Fibroblast of lung (primary cell): ENCODE measurements at regions not wholly inside any gene's neighbourhood (a gene's known extent, or its start where the extent isn't known, plus 50 kb on each side); places are given as distances from the start of the nearest gene placed in this dataset.
"Not testable (repeated sequence)": the region's sequence is repeated elsewhere in the genome, so short reads cannot be mapped to it uniquely, and the experiment has no call there.

Experiments
- EZH2 ChIP-seq: IDR thresholded peaks from 2 replicates; pipeline ENCODE4 v1.5.1; 2012; ENCODE audit warnings: low read length, control low read depth, mild to moderate bottlenecking; ENCODE audit errors: missing control alignments
- TF ChIP-seq, protein P1 (sequence below), 2 donors: IDR thresholded peaks in 1 of 2; conservative IDR thresholded peaks in 1 of 2; 1 replicate in 1 of 2; 2 replicates in 1 of 2; pipeline ENCODE4 v1.5.1; 2011 to 2012; ENCODE audit warnings: low read length in 2 of 2, control low read depth in 1 of 2, inconsistent platforms in 1 of 2, low read depth in 1 of 2, mild to moderate bottlenecking in 1 of 2

GRCh38 chr12:95383920-95384319 lies 90.0 kb upstream of the METAP2 start:
- TF ChIP-seq, protein P1, sequence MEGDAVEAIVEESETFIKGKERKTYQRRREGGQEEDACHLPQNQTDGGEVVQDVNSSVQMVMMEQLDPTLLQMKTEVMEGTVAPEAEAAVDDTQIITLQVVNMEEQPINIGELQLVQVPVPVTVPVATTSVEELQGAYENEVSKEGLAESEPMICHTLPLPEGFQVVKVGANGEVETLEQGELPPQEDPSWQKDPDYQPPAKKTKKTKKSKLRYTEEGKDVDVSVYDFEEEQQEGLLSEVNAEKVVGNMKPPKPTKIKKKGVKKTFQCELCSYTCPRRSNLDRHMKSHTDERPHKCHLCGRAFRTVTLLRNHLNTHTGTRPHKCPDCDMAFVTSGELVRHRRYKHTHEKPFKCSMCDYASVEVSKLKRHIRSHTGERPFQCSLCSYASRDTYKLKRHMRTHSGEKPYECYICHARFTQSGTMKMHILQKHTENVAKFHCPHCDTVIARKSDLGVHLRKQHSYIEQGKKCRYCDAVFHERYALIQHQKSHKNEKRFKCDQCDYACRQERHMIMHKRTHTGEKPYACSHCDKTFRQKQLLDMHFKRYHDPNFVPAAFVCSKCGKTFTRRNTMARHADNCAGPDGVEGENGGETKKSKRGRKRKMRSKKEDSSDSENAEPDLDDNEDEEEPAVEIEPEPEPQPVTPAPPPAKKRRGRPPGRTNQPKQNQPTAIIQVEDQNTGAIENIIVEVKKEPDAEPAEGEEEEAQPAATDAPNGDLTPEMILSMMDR (conservative IDR thresholded peaks at IDR 0.05 in 1 of 2, IDR thresholded peaks at IDR 0.05 in 1 of 2; ENCODE audit: low read depth in 1 of 2, low read length in 2 of 2), result peak in 1 of 2 donors; percentile 15
- TF ChIP-seq EZH2, result not testable (repeated sequence)
